ENCODE measurements at regions not wholly inside any gene's neighbourhood (a gene's known extent, or its start where the extent isn't known, plus 50 kb on each side); places are given as distances from the start of the nearest gene placed in this dataset.
"Not testable (repeated sequence)": the region's sequence is repeated elsewhere in the genome, so short reads cannot be mapped to it uniquely, and the experiment has no call there.

DNA sequence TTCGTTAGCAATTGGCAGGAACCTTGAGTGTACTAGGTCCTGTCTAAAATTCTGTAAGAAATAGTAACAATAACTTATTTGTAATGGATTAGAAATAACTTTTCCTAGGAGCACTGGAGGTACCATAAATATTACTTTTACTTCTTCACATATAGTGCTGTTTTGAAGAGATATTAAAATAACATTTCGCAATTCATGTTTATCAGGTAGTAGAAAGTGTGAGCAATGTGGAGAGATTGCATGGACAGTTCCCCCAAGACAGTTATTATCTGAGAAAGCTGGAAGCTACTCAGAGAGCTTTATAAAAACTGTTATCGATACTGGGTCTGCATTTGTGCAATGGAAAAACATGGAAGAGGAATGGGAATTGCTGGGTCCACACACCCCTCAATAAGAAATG is 128.5 kb upstream of the KIF26B start:
- DNase-seq (ENCODE audit: low spot score), result no peak

DNA sequence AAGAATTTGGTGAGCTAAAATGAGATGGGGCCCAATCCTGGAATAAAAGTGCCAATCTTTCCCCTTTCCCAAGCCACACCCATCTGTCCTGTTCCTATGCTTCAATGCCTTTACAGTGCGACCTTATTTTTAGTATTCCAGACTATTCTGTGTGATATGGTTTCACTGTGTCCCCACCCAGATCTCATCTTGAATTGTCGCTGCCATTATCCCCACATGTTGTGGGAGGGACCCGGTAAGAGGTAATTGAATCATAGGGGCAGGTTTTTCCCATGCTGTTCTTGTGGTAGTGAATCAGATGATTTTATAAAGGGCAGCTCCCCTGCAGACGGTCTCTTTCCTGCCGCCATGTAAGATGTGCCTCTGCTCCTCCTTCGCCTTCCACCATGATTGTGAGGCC is 129.3 kb upstream of the KIF26B start:
- DNase-seq (ENCODE audit: low spot score), result no peak

DNA sequence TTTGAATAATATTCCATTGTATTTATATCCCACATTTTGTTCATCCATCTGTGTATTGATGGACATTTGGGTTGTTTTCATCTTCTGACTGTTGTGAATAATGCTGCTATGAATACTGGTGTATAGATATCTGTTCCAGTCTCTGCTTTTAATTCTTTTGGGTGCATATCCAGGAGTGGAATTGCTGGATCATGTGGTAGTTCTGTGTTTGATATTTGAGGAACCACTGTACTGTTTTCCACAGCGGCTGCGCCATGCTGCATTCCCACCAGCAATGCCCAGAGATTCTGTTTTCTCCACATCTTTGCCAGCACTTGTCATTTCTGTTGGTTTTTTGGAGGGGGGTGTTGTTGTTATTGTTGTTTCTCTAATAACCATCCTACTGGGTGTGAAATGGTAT is 131.6 kb upstream of the KIF26B start:
- no peak for DNase-seq (ENCODE audit: low spot score)

DNA sequence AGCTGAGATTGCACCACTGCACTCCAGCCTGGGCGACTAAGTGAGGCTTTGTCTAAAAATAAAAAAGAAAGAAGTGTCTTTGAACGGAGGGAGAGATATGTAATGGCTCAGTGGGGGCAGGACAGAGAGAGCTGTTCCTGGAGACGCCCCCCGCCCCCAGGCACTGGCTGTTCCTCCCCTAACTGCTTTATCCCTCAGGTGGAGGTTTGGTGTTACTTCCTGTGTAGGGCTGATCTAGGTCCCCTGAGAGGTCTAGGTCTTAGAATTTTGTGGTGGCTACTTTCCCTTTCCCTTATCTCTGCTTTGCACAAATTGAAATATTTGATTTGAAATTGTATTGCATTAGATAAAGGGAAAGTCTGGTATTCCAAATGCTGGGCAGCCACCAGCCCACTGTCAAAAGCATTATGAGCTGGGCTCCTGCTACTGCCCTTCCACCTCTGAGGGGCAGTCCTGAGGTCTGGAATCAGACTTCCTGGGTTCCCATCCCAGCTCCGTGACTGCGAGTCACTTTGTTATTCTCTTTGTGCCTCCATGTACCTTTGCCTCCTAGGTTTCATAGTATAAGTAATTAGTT is 134.8 kb upstream of the KIF26B start:
- DNase-seq (ENCODE audit: low spot score), result no peak

DNA sequence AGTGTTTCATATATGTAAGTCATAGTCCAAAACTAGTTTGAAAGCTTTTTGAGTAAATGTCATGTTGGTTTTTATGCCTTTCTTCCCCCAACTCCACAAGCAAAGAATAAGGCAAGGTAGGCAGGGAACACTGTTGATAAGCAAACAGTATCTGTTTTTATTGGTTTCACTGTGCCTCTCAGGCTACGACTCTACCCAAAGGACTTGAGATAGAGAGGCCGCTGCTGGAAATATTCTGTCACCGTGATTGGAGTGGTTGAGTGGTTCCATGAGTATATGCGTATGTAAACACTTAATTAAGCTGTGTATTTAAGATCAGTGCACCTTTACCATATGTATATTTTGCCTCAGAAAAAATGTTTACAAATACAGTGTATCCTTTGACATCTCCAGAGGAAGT is 138.1 kb upstream of the KIF26B start:
- no peak for DNase-seq (ENCODE audit: low spot score)

DNA sequence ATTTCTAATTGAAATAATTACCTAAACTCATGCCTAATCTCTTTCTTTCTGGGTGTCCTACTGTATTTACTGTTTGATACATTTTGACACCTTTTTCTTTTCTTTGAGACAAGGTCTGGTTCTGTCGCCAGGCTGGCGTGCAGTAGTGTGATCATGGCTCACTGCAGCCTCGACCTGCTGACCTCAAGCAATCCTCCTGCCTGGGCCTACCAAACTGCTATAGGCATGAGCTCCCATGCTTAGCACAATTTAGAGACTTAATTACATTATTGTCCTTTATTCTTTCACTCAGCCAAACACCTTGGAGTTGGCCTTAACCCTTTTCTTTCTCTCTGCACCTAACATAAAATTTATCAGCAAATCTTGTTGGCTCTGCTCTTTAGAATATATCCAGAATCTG is 139.8 kb upstream of the KIF26B start:
- no peak for DNase-seq (ENCODE audit: low spot score)

DNA sequence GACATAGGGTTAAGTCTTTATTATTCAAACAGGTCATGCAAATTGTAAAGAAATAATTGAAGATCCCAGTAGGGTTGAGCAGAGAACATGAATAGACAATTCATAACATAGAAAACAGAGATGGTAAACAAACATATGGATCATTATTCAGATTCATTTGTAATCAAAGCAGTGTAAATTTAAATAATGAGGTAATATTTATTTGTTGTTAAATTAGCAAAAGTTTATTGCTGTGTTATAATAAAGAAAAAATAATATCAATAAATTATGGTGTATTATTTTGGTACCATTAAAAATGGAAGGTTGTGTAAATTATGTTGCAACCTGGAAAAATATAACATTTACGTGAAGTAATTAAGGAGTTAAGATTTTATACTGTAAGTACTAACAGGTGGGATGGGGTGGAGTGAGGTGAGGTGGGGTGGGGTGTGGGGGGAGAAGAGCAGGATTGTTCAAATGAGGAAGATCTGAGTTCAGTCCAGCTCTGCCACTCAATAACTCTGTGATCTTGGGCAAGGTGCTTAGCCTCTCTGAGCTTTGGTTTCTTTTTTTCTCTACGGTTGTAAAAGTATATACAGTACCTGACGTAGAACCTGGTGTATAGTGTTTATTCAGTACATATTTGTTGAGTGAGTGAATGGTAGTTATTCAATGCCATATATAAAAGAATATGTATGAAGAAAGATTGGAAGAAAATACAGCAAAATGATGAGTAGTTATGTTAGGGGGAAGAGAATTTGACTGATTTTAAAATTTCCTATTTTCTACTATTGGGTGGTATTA is 140.3 kb upstream of the KIF26B start:
- no peak for DNase-seq (ENCODE audit: low spot score)

GRCh38 chr1:245010018-245010614 is 144.7 kb upstream of the KIF26B start:
- DNase-seq (ENCODE audit: low spot score), result no peak

DNA sequence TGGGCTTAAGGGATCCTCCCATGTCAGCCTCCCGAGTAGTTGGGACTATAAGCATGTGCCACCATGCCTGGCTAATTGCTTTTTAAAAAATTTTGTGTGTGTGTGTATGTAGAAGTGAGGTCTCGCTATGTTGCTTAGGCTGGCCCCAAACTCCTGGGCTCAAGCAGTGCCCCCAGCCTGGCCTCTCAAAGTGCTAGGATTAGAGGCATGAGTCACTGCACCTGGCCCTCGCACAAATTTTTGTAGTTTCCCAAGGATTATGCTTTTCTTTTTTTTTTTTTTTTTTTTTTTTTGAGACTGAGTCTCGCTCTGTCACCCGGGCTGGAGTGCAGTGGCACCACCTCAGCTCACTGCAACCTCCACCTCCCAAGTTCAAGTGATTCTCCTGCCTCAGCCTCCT is 144.4 kb upstream of the HNRNPU start:
- no peak for DNase-seq (ENCODE audit: low spot score)

DNA sequence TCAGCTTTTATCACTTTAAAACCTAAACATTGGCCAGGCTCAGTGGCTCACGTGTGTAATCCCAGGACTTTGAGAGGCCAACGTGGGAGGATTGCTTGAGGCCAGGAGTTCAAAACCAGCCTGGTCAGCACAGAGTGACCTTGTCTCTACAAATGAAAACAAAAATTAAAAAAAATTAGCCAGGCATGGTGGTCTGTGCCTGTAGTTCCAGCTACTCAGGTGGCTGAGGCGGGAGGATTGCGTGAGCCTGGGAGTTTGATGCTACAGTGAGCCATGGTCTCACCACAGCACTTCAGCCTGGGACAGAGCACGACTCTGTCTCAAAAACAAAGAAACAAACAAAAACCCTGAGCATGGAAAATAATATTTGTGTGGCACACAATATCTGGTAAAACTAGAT is 143.5 kb upstream of the HNRNPU start:
- DNase-seq (ENCODE audit: low spot score), result no peak

- no peak for DNase-seq (ENCODE audit: low spot score)
Measured at GRCh38 chr1:245003246-245003645, 138.9 kb upstream of the HNRNPU start.

- DNase-seq (ENCODE audit: low spot score), result no peak
Measured at GRCh38 chr1:245001252-245001651, 136.9 kb upstream of the HNRNPU start.

GRCh38 chr1:245000872-245001188 is 136.5 kb upstream of the HNRNPU start:
- no peak for DNase-seq (ENCODE audit: low spot score)

DNA sequence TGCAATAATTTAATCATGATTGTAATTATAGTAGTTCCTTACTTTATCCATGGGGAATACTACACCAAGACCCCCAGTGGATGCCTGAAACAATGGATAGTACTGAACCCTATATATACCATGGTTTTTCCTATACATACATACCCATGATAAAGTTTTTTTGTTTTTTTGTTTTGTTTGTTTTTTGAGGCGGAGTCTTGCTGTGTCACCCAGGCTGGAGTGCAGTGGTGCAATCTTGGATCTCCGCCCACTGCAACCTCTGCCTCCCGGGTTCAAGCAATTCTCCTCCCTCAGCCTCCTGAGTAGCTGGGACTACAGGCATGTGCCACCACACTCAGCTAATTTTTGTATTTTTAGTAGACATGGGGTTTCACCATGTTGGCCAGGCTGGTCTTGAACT is 135.3 kb upstream of the HNRNPU start:
- not testable (repeated sequence) for DNase-seq (ENCODE audit: low spot score)

DNA sequence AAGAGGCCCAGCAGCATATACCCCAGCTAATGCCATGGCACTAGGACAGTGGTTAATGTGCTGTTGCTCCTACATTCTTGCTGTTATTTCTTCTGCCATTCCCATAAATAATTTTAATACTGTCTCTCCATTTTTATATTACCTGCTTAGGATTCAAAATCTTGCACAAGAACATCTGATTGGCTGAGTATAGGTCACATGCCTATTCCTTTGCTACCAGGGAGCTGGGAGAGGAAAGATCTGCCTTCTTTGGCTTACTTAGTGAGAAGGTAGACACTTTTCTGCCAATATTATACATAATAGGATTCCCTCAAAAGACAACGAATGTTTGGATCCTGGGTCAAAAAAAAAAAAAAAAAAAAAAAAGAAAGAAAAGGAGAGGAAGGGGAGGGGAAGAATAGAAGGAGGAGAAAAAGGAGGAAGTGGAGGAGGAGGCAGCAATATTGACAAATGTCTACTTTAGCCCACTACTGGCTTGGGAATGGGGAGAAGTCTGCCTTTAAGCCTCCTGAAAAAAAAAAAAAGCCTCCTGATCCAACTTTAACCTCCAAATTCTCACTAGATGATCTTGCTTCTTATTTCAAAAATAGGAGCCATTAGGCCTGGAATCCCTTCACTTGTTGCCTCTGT is 134.5 kb upstream of the HNRNPU start:
- DNase-seq (ENCODE audit: low spot score), result no peak

GRCh38 chr1:244995602-244996400 is 131.5 kb upstream of the HNRNPU start:
- DNase-seq (ENCODE audit: low spot score), result no peak

- peak; percentile 9 for DNase-seq (ENCODE audit: low spot score)
Measured at GRCh38 chr1:244992833-244993232, 128.5 kb upstream of the HNRNPU start.

- no peak for DNase-seq (ENCODE audit: low spot score)
Measured at GRCh38 chr1:244989813-244990212, 125.5 kb upstream of the HNRNPU start.

GRCh38 chr1:244988521-244988920 is 124.2 kb upstream of the HNRNPU start:
- no peak for DNase-seq (ENCODE audit: low spot score)

DNA sequence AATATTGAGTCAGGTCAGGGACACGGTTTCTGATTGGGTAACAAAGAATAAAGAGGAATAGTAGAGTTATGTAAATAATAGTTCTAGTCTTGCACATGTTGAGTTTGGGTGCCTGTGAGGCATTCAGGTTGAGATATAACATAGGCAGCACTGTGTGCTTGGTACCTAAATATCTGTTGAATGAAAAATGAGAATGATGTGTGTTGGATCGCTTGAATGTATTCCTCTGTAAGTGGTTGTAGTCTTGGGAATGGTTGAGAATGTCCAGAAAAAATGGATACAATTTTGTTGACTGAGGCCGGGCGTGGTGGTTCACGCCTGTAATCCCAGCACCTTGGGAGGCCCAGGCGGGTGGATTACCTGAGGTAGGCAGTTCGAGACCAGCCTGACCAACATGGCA is 116.3 kb upstream of the HNRNPU start:
- DNase-seq (ENCODE audit: low spot score), result no peak

- DNase-seq (ENCODE audit: low spot score), result no peak
Measured at GRCh38 chr1:244974550-244974949, 110.2 kb upstream of the HNRNPU start.

DNA sequence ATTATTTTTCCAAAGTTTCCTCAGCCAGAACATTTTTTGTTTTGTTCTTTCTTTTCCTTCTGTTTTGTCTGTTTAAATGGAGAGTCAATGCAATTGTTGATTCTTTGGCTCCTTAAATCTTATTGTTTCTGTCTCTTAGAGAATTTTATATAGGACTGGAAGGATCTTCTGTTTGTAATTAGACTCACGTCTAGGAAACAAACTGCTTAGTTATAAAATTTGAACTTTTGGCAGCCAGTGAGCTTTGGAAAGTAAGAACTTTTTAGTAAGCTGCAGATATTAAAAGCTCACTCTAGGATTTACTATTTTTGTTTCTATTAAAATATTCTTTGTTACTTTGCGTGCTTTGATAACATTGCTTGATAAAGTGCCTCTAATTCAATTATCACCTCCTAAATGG is 109.8 kb upstream of the HNRNPU start:
- DNase-seq (ENCODE audit: low spot score), result no peak
